ENCODE measurements at regions not wholly inside any gene's neighbourhood (a gene's known extent, or its start where the extent isn't known, plus 50 kb on each side); places are given as distances from the start of the nearest gene placed in this dataset.

DNA sequence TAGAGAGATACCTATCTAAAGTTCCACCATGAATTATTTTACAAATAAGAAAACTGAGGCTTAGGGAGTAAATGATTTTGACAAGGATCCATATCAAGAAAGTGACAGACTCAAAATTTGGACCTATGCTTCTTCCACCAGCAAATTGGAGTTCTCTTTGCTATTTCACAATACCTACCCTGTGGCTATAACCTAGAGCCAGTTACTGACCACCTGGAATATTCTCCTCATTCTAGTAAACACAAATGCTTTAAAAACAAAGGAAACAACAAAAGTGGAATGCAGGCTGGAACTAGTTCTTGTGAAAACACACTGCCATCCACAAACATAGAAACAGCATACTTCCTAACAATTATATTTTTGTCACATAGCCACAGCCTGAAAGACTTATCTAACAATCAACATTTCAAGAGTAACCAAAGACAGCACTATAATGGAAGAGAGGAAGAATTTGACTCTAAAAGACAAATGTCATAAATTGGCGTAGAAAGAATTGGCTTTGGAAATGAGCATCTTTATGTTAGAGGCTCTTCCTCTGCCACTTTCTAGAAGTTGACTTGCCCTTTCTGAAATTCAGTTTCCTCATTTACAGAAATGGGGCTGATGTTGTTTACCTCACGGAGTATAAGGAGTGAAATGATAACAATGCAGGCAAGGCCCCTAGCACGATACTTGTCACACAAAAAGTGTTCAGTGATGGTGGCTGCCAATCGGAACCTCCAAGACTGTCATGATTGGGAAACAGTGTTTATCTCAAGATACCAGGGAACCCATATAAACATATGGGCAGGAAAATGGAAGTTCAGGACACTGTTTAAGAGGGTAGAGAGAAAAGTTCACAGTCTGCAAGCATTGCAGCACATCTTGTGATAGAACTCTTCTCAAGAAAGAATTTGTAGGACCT is 138.6 kb upstream of the LGR5 start:
- DNase-seq (ENCODE audit: low read depth) = no peak
- H3K4me3 ChIP-seq (ENCODE audit: low read depth, low read length) = no peak overlapping the region
- no peak for TF ChIP-seq CTCF (IDR thresholded peaks at IDR 0.05; ENCODE audit: insufficient read depth, low read depth, low read length)

- DNase-seq (ENCODE audit: low read depth) = no peak
- H3K4me3 ChIP-seq (ENCODE audit: low read depth, low read length) = no peak overlapping the region
- no peak for TF ChIP-seq CTCF (IDR thresholded peaks at IDR 0.05; ENCODE audit: insufficient read depth, low read depth, low read length)
Observed at GRCh38 chr12:71299541-71300376, 139.8 kb upstream of the LGR5 start.

DNA sequence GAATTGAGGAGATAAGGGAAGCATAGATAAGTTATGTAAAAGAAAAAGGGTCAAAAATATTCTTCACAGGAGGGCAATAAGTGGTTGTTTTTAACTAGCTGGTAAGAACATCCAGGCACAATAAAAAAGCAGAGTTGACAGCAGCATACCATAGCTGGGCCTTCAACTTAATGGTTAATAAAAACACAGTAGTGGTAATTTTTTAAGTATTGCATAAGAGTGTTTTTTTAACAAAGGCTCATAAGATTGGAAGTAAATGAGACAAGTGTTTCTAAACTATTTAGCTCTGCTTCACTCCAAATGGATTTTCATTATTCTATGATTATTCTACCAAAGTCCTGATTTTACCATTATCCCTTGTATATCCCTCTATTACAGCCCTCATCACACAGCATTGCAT is 140.1 kb upstream of the TSPAN8 start:
- H3K4me3 ChIP-seq (ENCODE audit: low read depth, low read length) = no peak overlapping the region
- TF ChIP-seq CTCF (IDR thresholded peaks at IDR 0.05; ENCODE audit: insufficient read depth, low read depth, low read length) = no peak
- no peak for DNase-seq (ENCODE audit: low read depth)

GRCh38 chr12:71295953-71296352 is 138.2 kb upstream of the TSPAN8 start:
- H3K4me3 ChIP-seq (ENCODE audit: low read depth, low read length) = no peak overlapping the region
- no peak for DNase-seq (ENCODE audit: low read depth)
- TF ChIP-seq CTCF (IDR thresholded peaks at IDR 0.05; ENCODE audit: insufficient read depth, low read depth, low read length) = no peak

DNA sequence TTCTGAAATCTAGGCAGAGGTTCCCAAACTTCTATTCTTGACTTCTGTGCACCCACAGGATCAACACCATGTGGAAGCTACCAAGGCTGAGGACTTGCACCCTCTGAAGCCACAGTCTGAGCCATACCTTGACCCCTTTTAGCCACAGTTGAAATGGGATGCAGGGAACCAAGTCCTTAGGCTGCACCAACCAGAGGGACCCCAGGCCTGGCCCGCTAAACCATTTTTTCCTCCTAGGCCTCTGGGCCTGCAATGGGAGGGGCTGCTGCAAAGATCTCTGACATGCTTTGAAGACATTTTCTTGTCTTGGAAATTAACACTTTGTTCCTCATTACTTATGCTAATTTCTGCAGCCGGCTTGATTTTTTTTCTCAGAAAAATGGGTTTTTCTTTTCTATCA is 133.9 kb upstream of the TSPAN8 start:
- no peak for DNase-seq (ENCODE audit: low read depth)
- TF ChIP-seq CTCF (IDR thresholded peaks at IDR 0.05; ENCODE audit: insufficient read depth, low read depth, low read length) = no peak
- no peak overlapping the region for H3K4me3 ChIP-seq (ENCODE audit: low read depth, low read length)

DNA sequence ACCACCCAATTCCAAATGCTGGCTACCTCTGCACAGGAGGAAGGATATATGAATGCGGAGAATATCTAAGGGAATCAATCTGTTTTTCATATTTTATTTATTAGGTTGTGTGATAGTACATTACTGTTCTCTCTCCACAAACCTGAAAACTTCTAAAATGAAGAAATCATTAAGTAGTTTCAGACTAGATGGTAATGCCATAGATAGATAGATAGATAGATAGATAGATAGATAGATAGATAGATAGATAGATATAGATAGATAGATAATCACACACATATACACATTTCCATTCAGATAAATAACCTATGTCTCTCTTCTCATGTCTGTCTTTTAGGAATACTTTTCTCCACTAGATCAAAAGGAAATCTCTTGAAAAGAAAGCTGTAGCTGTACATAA is 126.1 kb upstream of the TSPAN8 start:
- no peak for DNase-seq (ENCODE audit: low read depth)
- no peak for TF ChIP-seq CTCF (IDR thresholded peaks at IDR 0.05; ENCODE audit: insufficient read depth, low read depth, low read length)
- no peak overlapping the region for H3K4me3 ChIP-seq (ENCODE audit: low read depth, low read length)
